Activated CD4-positive, alpha-beta T cell treated with anti-CD3 and anti-CD28 coated beads, Interleukin-2, amount 50 U/mL, for 16 hours (primary cell): ENCODE measurements at regions not wholly inside any gene's neighbourhood (a gene's known extent, or its start where the extent isn't known, plus 50 kb on each side); places are given as distances from the start of the nearest gene placed in this dataset.
A peak's percentile ranks its signal among the peaks of the same experiment; 100 is the strongest.

Experiments used
- DNase-seq: peaks from one replicate; pipeline ENCODE4 v3.0.0-alpha.2; 2020

- DNase-seq = no peak
Measured at GRCh38 chr9:85249313-85249621, 492.5 kb downstream of the AGTPBP1 start.

GRCh38 chr9:85248514-85249312, 493.0 kb downstream of the AGTPBP1 start:
- DNase-seq = no peak

DNA sequence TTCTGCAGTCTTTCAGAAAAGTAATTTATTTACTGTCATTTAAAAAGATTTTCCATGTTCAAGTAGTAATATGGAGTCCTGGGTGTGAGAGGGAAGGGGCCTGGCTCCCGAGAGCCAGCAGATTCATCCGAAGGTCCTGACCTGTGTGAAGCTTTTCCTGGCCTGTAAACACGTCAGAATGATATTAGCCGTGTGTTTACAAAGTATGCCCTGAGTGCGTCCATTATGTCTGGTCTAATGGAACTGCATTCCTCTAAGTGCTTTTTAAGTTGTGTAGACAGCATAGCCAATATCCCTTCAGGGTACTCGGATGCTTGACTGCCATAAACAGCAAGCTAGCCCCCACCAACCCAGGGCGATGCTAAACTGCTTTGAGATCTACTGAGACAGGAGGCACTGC, 495.2 kb downstream of the AGTPBP1 start:
- DNase-seq = no peak

DNA sequence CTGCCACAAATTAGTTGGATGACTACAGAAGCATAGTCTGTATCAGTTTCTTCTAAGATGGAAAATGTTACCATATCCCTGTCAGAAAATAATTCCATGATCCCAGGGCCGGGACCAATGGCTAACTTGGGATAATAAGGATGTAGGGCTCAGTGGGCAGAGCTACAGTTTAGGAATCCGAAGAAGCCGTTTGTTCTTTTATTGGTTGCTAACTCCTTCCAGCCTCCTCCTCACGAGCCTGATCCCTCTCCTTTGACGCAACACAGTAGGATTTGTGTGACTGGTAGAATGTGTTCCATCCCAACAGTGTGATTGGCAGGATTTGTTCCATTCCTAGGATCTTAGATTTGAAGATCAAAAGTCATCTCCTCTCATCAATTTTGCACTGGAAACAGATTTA, 496.9 kb downstream of the AGTPBP1 start:
- DNase-seq = no peak

- no peak for DNase-seq
Measured at GRCh38 chr9:85243977-85244376, 497.8 kb downstream of the AGTPBP1 start.

- no peak for DNase-seq
Measured at GRCh38 chr9:85237478-85237877, 504.3 kb downstream of the AGTPBP1 start.

GRCh38 chr9:85230081-85230480, 511.7 kb downstream of the AGTPBP1 start:
- DNase-seq = no peak

- no peak for DNase-seq
Measured at GRCh38 chr9:85228111-85228855, 513.5 kb downstream of the AGTPBP1 start.

DNA sequence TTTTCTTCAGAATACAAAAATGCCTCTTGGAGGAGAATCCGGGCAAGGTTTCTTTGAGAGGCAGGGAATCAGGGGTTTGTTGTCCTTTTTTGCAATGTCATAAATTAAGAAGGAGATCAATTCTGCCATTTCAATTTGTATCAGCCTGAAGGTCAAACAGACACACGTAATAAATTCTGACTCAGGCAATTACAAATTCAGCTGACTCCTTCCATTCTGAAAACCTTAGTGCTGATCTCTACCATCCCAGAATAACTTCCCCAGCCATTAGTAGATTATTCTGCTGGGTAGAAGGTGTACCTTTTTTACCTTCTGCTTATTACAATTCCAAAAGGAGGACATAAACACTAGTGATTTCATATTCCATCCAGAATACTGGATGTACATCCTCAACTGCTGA, 516.6 kb downstream of the AGTPBP1 start:
- DNase-seq = no peak

DNA sequence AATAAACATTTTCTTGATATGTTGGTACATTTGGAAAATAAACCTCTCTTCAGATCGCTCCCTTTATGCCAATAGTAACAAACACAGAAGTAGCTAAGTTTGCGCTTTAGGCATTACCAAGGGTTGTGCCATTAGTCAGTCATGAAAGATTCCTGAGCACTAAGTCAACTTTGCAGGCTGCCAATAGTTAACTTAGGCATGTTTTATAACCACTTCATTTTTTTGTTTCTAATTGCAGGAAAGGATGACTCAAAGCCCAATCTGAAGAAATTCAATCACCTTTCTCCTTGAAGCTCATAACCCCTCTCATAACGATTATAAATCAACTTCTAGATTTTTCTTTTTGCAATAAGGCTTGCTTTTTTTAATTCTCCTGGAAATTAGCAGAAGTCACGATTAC, 517.0 kb downstream of the AGTPBP1 start:
- DNase-seq = no peak

DNA sequence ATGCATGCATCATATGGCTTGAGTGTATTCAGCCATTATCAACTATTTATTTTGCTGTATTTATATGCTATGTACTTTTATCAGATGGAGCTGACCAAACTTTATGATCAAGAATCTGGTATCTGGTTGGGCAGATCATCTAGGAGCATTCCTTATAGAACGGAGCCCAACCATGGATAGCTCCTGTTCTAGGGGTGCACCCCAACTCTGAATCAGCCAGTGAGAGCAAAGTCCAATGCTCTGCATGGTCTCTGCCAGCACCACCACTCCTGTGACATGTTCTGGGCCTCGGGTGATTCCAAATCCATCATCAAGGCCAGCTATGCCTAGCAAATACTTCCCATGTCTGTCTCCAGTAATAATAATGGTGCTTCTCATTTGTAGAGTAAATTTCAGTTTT, 517.5 kb downstream of the AGTPBP1 start:
- no peak for DNase-seq

GRCh38 chr9:85223506-85224125, 518.1 kb downstream of the AGTPBP1 start:
- no peak for DNase-seq

DNA sequence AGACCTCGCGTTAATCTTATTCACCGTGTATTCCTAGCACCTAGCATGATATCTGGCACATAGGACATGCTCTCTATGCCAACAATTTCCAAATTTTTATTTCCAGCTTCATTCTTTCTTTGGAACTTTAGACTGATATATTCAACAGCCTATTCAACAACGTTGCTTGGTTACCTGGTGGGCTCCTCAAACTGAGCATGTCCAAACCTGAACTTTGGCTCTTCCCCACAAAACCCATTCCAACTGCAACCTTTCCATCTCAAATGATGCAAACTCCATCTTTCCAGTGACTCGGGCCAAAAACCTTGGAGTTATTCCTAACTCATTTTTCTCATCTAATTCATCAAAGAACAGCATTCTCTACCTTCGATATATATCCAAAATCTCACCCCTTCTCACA, 525.2 kb downstream of the AGTPBP1 start:
- no peak for DNase-seq

DNA sequence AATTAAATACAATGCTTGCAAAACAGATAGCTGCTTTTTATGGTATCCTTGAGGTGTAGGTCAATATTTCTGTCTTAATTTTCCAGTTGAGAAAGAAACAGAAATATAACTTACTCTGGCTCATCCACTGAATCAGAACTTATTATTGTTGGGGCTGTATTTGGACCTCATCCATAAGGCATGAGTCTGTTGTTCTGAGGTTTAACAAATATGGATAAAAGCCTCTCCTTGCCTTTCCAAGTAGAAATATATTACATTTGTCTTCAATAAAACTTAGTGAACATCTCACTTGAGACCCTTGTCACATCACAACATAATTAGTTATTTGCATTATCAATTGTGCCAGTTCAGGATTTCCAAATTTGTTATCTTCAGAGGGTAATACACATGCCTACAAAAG, 525.8 kb downstream of the AGTPBP1 start:
- DNase-seq = no peak

DNA sequence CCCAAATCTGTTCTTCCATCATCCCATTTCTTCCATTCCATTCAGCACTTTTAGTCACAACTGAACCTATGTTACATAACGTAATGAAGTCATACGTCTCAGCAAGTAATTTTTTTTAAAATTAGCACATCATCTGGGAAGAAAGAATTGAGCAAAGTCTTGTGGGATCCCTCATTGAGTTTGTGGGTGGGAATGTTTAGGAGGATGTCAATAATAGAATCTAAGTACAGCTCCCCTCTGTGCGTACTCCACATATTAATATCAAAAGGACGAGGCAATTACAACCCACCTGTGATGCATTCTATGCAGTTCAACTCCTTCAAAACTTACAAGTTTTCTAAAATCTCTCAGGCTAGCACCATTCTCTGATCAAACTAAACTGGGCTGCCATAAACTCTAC, 526.3 kb downstream of the AGTPBP1 start:
- DNase-seq = no peak

GRCh38 chr9:85213650-85214607, 527.8 kb downstream of the AGTPBP1 start:
- no peak for DNase-seq

- DNase-seq = peak; percentile 41
Measured at GRCh38 chr9:85212887-85213286, 528.9 kb downstream of the AGTPBP1 start.

DNA sequence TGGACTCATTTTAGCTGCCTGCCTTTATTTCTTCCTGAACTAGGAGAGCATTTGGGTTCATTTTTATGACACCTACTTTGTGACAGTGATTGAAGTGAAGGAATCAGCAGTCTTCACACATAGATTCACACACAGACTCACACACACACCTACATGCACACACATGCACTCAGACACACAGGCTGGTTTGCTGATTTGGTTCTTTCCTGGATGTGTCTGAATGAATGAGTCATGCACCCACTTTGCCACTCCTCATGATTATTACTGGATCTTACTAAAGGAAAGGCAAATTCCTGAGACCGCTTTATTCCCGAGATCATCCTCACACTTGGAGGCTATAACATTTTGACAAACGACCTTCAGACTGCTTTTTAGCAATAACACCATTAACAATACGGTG, 529.5 kb downstream of the AGTPBP1 start:
- DNase-seq = no peak

DNA sequence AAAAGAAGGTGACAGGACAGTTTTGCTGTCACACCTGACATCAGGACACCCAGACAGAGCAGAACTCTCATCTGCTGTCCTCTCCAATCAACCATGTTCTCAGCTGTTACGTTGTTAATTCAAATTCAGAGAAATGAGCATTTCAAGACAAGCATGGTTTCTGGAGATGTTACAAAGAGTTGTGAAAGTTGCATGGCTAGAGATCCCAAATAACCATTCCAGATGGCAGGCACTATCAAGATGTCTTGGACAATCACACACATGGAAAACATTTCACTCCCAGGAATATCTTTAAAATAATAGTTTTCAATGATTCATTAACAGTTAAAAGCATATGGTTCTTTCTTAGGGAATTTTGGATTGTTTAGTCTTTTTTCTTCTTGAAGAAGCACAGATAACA, 533.1 kb downstream of the AGTPBP1 start:
- no peak for DNase-seq

GRCh38 chr9:85204176-85204575, 534.6 kb downstream of the NTRK2 start:
- DNase-seq = no peak

DNA sequence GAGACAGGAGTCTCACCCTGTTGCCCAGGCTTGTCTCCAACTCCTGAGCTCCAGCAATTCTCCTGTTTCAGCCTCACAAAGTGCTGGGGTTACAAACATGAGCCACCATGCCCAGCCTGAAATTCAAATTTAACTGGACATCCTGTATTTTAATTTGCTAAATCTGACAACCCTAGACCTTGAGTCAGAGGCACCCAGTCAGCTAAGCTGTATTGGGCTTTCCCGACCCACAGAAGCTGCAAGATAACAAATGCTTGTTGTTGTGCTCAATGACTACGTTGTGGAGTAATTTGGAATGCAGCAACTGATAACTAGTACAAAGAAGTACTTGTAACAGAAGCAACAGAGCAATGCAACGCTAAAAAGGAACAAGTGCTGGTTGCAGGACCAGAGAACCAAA, 533.1 kb downstream of the NTRK2 start:
- DNase-seq = no peak

DNA sequence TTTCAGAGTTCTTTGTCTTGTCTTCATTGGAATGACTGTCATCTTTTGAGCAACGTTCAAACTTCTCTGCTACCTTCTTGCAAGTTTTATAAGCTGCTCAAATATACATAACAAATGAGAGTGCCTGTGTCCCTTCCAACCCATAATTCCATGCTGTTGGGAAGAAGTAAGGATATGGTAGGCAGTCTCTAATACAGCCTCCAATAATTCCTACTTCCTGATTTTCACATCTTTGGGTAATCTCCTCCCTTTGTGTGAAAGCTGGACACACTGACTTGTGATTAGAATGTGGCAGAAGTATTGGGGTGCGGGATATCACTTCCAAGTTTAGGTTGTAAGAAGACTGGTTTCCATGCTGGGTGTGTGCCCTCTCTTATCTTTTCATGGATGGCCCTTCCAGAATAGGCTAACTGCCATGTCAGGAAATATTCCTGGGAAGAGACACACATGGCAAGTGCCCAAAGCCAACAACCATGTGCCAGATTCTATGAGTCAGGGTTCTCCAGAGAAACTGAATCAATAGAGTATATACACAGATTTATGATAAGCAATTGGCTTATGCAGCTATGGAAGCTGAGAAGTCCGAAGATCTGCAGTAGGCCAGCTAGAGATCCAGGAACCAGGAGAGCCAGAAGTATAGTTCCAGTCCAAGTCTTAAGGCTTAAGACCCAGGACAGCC, 531.3 kb downstream of the NTRK2 start:
- DNase-seq = no peak
